ENCODE measurements at regions not wholly inside any gene's neighbourhood (a gene's known extent, or its start where the extent isn't known, plus 50 kb on each side); places are given as distances from the start of the nearest gene placed in this dataset.
"Not testable (repeated sequence)": the region's sequence is repeated elsewhere in the genome, so short reads cannot be mapped to it uniquely, and the experiment has no call there.

GRCh38 chr5:120999550-120999949, 535.5 kb downstream of the PRR16 start:
- intact Hi-C loops (cut with micrococcal nuclease) = no loop called here

GRCh38 chr5:121006217-121006616, 542.1 kb downstream of the PRR16 start:
- intact Hi-C loops (cut with micrococcal nuclease) = no loop called here

GRCh38 chr5:121008041-121008440, 543.9 kb downstream of the PRR16 start:
- intact Hi-C loops (cut with micrococcal nuclease) = no loop called here

- intact Hi-C loops (cut with micrococcal nuclease) = no loop called here
Observed at GRCh38 chr5:121009058-121009457, 545.0 kb downstream of the PRR16 start.

GRCh38 chr5:121018004-121018403, 553.9 kb downstream of the PRR16 start:
- intact Hi-C loops (cut with micrococcal nuclease) = no loop called here

GRCh38 chr5:121019106-121019505, 555.0 kb downstream of the PRR16 start:
- intact Hi-C loops (cut with micrococcal nuclease) = no loop called here

GRCh38 chr5:121019734-121020133, 555.6 kb downstream of the PRR16 start:
- intact Hi-C loops (cut with micrococcal nuclease) = no loop called here

GRCh38 chr5:121021681-121022080, 557.6 kb downstream of the PRR16 start:
- intact Hi-C loops (cut with micrococcal nuclease) = no loop called here

- intact Hi-C loops (cut with micrococcal nuclease) = no loop called here
Observed at GRCh38 chr5:121024416-121025311, 560.6 kb downstream of the PRR16 start.

- intact Hi-C loops (cut with micrococcal nuclease) = no loop called here
Observed at GRCh38 chr5:121025671-121026070, 561.6 kb downstream of the PRR16 start.

GRCh38 chr5:121027636-121028035, 563.5 kb downstream of the PRR16 start:
- intact Hi-C loops (cut with micrococcal nuclease) = no loop called here

GRCh38 chr5:121029536-121030245, 565.6 kb downstream of the PRR16 start:
- intact Hi-C loops (cut with micrococcal nuclease) = no loop called here

GRCh38 chr5:121031491-121031890, 567.4 kb downstream of the PRR16 start:
- intact Hi-C loops (cut with micrococcal nuclease) = no loop called here

GRCh38 chr5:121033334-121033733, 569.2 kb downstream of the PRR16 start:
- intact Hi-C loops (cut with micrococcal nuclease) = no loop called here

- intact Hi-C loops (cut with micrococcal nuclease) = no loop called here
Observed at GRCh38 chr5:121038438-121038837, 574.3 kb downstream of the PRR16 start.

GRCh38 chr5:121049971-121050370, 585.9 kb downstream of the PRR16 start:
- intact Hi-C loops (cut with micrococcal nuclease) = no loop called here

GRCh38 chr5:121053055-121053985, 589.2 kb downstream of the PRR16 start:
- intact Hi-C loops (cut with micrococcal nuclease) = no loop called here

- intact Hi-C loops (cut with micrococcal nuclease) = no loop called here
Observed at GRCh38 chr5:121055586-121055985, 591.5 kb downstream of the PRR16 start.

- intact Hi-C loops (cut with micrococcal nuclease) = not testable (repeated sequence)
Observed at GRCh38 chr5:121064241-121064640, 600.1 kb downstream of the PRR16 start.

- intact Hi-C loops (cut with micrococcal nuclease) = no loop called here
Observed at GRCh38 chr5:121086671-121087070, 622.6 kb downstream of the PRR16 start.

- intact Hi-C loops (cut with micrococcal nuclease) = no loop called here
Observed at GRCh38 chr5:121087560-121087959, 623.5 kb downstream of the PRR16 start.

Measured in T-helper 1 cell treated with Interleukin-12 subunit alpha and Interleukin-12 subunit beta and Interleukin-4 antibody, amounts not matched to agents 30 ng/mL and 1 ng/mL, for 36 hours (primary cell).